GM23338 (cell line): ENCODE measurements at regions not wholly inside any gene's neighbourhood (a gene's known extent, or its start where the extent isn't known, plus 50 kb on each side); places are given as distances from the start of the nearest gene placed in this dataset.

Experiments
- ATAC-seq: fragments of 200-7000 bp; cut with Tn5 transposase; 3 replicates; pipeline ENCODE4 v1.9.1; 2020
- DNase-seq: peaks from one replicate; pipeline ENCODE4 v3.0.0-alpha.2; 2015; ENCODE audit warnings: low spot score
- H2AFZ ChIP-seq: fragments of 200-600 bp; sonication (generic); 2 replicates; pipeline ENCODE4 v1.8.0; 2016; ENCODE audit warnings: antibody characterized with exemption, mild to moderate bottlenecking, moderate library complexity
- H3F3A ChIP-seq: fragments of 200-600 bp; sonication (generic); replicated peaks from 2 replicates; pipeline ENCODE4 v1.8.0; 2017; ENCODE audit warnings: antibody characterized with exemption, mixed run types, low read depth
- H3K27ac ChIP-seq: fragments of 200-600 bp; sonication (generic); 2 replicates; pipeline ENCODE4 v1.6.1; 2016; ENCODE audit warnings: low read depth
- H3K27me3 ChIP-seq: fragments of 200-600 bp; sonication (generic); 2 replicates; pipeline ENCODE4 v1.8.0; 2016; ENCODE audit warnings: mild to moderate bottlenecking, mixed run types, moderate library complexity; ENCODE audit not compliant: insufficient read depth
- H3K36me3 ChIP-seq: fragments of 200-600 bp; sonication (generic); 2 replicates; pipeline ENCODE4 v1.8.0; 2016; ENCODE audit warnings: mild to moderate bottlenecking; ENCODE audit not compliant: insufficient read depth
- H3K4me1 ChIP-seq: fragments of 200-600 bp; sonication (generic); 2 replicates; pipeline ENCODE4 v1.8.0; 2016; ENCODE audit warnings: mild to moderate bottlenecking, moderate library complexity; ENCODE audit not compliant: insufficient read depth
- H3K4me2 ChIP-seq: fragments of 200-600 bp; sonication (generic); 2 replicates; pipeline ENCODE4 v1.7.1; 2017; ENCODE audit warnings: mixed run types
- H3K4me3 ChIP-seq: fragments of 200-600 bp; sonication (generic); 2 replicates; pipeline ENCODE4 v1.6.1; 2016; ENCODE audit warnings: mixed run types
- H3K79me2 ChIP-seq: fragments of 200-600 bp; sonication (generic); replicated peaks from 2 replicates; pipeline ENCODE4 v1.8.0; 2017; ENCODE audit warnings: mild to moderate bottlenecking; ENCODE audit not compliant: insufficient read depth
- H3K9me2 ChIP-seq: fragments of 200-600 bp; sonication (generic); 2 replicates; pipeline ENCODE4 v1.8.0; 2017; ENCODE audit not compliant: insufficient read depth
- H4K20me1 ChIP-seq: fragments of 200-600 bp; sonication (generic); replicated peaks from 2 replicates; pipeline ENCODE4 v1.8.0; 2017; ENCODE audit warnings: mild to moderate bottlenecking; ENCODE audit not compliant: insufficient read depth
- H3K27ac Mint-ChIP-seq: 2 replicates; pipeline ENCODE4 v1.8.0; 2020; ENCODE audit warnings: inconsistent platforms, mild to moderate bottlenecking, moderate library complexity, mixed read lengths
- H3K27me3 Mint-ChIP-seq: 3 replicates; pipeline ENCODE4 v1.8.0; 2022; ENCODE audit warnings: low read depth, mild to moderate bottlenecking, moderate library complexity, mixed read lengths, inconsistent platforms; ENCODE audit not compliant: insufficient read depth, poor library complexity
- H3K36me3 Mint-ChIP-seq: 3 replicates; pipeline ENCODE4 v1.8.0; 2021; ENCODE audit warnings: low read depth, mild to moderate bottlenecking, inconsistent platforms, moderate library complexity, mixed read lengths
- H3K4me1 Mint-ChIP-seq: 3 replicates; pipeline ENCODE4 v1.8.0; 2020; ENCODE audit warnings: mild to moderate bottlenecking, inconsistent platforms, mixed read lengths
- H3K4me3 Mint-ChIP-seq: 3 replicates; pipeline ENCODE4 v1.8.0; 2021; ENCODE audit warnings: moderate library complexity, mild to moderate bottlenecking, inconsistent platforms, mixed read lengths
- H3K9me3 Mint-ChIP-seq: 3 replicates; pipeline ENCODE4 v1.8.0; 2020; ENCODE audit warnings: moderate library complexity, mild to moderate bottlenecking, inconsistent platforms, mixed read lengths
- CREB1 ChIP-seq: fragments of 250-450 bp; sonication (Bioruptor Pico); IDR thresholded peaks from 2 replicates; pipeline ENCODE4 v1.5.0; 2020; ENCODE audit warnings: low read depth, mild to moderate bottlenecking, moderate library complexity
- EZH2 ChIP-seq: fragments of 200-600 bp; sonication (generic); IDR thresholded peaks from one replicate; pipeline ENCODE4 v1.8.0; 2017; ENCODE audit warnings: antibody characterized with exemption, mild to moderate bottlenecking, low read depth; ENCODE audit not compliant: unreplicated experiment
- EZH2phosphoT487 ChIP-seq: fragments of 200-600 bp; sonication (generic); IDR thresholded peaks from one replicate; pipeline ENCODE4 v1.8.1; 2018; ENCODE audit warnings: antibody characterized with exemption; ENCODE audit not compliant: unreplicated experiment
- JUNB ChIP-seq: IDR thresholded peaks from one replicate; pipeline ENCODE4 v1.6.1; 2016; ENCODE audit warnings: antibody characterized with exemption; ENCODE audit not compliant: unreplicated experiment
- NANOG ChIP-seq: IDR thresholded peaks from 2 replicates; pipeline ENCODE4 v1.6.1; 2016; ENCODE audit warnings: antibody characterized with exemption, borderline replicate concordance
- POLR2AphosphoS5 ChIP-seq: IDR thresholded peaks from 2 replicates; pipeline ENCODE4 v1.6.1; 2016; ENCODE audit warnings: antibody characterized with exemption, low read depth
- STAT1 ChIP-seq: IDR thresholded peaks from one replicate; pipeline ENCODE4 v1.6.1; 2016; ENCODE audit warnings: antibody characterized with exemption; ENCODE audit not compliant: unreplicated experiment
- ZNF114 ChIP-seq: fragments of 250-450 bp; sonication (Bioruptor Pico); IDR thresholded peaks from 2 replicates; pipeline ENCODE4 v1.5.0; 2020; ENCODE audit warnings: mild to moderate bottlenecking, moderate library complexity
- ZNF331 ChIP-seq: fragments of 250-450 bp; sonication (Bioruptor Pico); IDR thresholded peaks from 2 replicates; pipeline ENCODE4 v1.5.0; 2020; ENCODE audit warnings: low read depth, mild to moderate bottlenecking, moderate library complexity
- TF ChIP-seq, protein P1 (sequence below): IDR thresholded peaks from one replicate; pipeline ENCODE4 v1.6.1; 2018; ENCODE audit warnings: antibody characterized with exemption; ENCODE audit not compliant: unreplicated experiment
- TF ChIP-seq, protein P2 (sequence below): fragments of 250-450 bp; sonication (Bioruptor Pico); IDR thresholded peaks from 2 replicates; pipeline ENCODE4 v1.5.0; 2020; ENCODE audit warnings: mild to moderate bottlenecking, moderate library complexity
- TF ChIP-seq, protein P3 (sequence below): IDR thresholded peaks from 2 replicates; pipeline ENCODE4 v1.6.1; 2016; ENCODE audit warnings: antibody characterized with exemption
- TF ChIP-seq, protein P4 (sequence below), 2 experiments: fragments of 200-600 bp in 1 of 2; sonication (generic) in 1 of 2; conservative IDR thresholded peaks; 2 replicates each; pipeline versions ENCODE4 v1.5.1 to v1.6.1; 2016 to 2017; ENCODE audit warnings: antibody characterized with exemption in 2 of 2, low read depth in 2 of 2, mild to moderate bottlenecking in 2 of 2, moderate library complexity in 1 of 2

DNA sequence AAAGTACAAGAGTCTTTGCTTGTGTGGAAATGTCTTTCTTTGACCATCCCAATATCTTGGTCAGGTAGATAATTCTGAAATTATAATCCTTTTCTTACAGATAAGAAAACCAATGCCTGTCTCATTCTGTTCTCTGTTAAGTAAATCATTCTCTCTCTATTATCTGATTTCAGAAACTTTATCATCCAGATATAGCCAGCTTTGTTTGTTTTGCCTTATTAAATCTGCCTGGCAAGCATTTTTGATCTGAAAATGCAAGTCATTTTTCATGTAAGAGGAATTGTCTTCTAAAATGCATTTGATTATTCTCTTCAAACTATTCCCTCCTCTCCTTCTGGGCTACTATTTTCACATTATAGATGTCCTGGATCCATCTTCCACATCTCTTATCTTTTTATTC, 625.5 kb downstream of the CCDC171 start:
- ATAC-seq (no peak), DNase-seq (no peak)
- TF ChIP-seq, protein P1, sequence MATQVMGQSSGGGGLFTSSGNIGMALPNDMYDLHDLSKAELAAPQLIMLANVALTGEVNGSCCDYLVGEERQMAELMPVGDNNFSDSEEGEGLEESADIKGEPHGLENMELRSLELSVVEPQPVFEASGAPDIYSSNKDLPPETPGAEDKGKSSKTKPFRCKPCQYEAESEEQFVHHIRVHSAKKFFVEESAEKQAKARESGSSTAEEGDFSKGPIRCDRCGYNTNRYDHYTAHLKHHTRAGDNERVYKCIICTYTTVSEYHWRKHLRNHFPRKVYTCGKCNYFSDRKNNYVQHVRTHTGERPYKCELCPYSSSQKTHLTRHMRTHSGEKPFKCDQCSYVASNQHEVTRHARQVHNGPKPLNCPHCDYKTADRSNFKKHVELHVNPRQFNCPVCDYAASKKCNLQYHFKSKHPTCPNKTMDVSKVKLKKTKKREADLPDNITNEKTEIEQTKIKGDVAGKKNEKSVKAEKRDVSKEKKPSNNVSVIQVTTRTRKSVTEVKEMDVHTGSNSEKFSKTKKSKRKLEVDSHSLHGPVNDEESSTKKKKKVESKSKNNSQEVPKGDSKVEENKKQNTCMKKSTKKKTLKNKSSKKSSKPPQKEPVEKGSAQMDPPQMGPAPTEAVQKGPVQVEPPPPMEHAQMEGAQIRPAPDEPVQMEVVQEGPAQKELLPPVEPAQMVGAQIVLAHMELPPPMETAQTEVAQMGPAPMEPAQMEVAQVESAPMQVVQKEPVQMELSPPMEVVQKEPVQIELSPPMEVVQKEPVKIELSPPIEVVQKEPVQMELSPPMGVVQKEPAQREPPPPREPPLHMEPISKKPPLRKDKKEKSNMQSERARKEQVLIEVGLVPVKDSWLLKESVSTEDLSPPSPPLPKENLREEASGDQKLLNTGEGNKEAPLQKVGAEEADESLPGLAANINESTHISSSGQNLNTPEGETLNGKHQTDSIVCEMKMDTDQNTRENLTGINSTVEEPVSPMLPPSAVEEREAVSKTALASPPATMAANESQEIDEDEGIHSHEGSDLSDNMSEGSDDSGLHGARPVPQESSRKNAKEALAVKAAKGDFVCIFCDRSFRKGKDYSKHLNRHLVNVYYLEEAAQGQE: no peak
- TF ChIP-seq ZNF331 (no peak), EZH2 (no peak), ZNF114 (CRISPR knock-in tag) (no peak), EZH2phosphoT487 (no peak), STAT1 (no peak), NANOG (no peak), CREB1 (CRISPR knock-in tag) (no peak), POLR2AphosphoS5 (no peak), JUNB (no peak)
- TF ChIP-seq, protein P2, sequence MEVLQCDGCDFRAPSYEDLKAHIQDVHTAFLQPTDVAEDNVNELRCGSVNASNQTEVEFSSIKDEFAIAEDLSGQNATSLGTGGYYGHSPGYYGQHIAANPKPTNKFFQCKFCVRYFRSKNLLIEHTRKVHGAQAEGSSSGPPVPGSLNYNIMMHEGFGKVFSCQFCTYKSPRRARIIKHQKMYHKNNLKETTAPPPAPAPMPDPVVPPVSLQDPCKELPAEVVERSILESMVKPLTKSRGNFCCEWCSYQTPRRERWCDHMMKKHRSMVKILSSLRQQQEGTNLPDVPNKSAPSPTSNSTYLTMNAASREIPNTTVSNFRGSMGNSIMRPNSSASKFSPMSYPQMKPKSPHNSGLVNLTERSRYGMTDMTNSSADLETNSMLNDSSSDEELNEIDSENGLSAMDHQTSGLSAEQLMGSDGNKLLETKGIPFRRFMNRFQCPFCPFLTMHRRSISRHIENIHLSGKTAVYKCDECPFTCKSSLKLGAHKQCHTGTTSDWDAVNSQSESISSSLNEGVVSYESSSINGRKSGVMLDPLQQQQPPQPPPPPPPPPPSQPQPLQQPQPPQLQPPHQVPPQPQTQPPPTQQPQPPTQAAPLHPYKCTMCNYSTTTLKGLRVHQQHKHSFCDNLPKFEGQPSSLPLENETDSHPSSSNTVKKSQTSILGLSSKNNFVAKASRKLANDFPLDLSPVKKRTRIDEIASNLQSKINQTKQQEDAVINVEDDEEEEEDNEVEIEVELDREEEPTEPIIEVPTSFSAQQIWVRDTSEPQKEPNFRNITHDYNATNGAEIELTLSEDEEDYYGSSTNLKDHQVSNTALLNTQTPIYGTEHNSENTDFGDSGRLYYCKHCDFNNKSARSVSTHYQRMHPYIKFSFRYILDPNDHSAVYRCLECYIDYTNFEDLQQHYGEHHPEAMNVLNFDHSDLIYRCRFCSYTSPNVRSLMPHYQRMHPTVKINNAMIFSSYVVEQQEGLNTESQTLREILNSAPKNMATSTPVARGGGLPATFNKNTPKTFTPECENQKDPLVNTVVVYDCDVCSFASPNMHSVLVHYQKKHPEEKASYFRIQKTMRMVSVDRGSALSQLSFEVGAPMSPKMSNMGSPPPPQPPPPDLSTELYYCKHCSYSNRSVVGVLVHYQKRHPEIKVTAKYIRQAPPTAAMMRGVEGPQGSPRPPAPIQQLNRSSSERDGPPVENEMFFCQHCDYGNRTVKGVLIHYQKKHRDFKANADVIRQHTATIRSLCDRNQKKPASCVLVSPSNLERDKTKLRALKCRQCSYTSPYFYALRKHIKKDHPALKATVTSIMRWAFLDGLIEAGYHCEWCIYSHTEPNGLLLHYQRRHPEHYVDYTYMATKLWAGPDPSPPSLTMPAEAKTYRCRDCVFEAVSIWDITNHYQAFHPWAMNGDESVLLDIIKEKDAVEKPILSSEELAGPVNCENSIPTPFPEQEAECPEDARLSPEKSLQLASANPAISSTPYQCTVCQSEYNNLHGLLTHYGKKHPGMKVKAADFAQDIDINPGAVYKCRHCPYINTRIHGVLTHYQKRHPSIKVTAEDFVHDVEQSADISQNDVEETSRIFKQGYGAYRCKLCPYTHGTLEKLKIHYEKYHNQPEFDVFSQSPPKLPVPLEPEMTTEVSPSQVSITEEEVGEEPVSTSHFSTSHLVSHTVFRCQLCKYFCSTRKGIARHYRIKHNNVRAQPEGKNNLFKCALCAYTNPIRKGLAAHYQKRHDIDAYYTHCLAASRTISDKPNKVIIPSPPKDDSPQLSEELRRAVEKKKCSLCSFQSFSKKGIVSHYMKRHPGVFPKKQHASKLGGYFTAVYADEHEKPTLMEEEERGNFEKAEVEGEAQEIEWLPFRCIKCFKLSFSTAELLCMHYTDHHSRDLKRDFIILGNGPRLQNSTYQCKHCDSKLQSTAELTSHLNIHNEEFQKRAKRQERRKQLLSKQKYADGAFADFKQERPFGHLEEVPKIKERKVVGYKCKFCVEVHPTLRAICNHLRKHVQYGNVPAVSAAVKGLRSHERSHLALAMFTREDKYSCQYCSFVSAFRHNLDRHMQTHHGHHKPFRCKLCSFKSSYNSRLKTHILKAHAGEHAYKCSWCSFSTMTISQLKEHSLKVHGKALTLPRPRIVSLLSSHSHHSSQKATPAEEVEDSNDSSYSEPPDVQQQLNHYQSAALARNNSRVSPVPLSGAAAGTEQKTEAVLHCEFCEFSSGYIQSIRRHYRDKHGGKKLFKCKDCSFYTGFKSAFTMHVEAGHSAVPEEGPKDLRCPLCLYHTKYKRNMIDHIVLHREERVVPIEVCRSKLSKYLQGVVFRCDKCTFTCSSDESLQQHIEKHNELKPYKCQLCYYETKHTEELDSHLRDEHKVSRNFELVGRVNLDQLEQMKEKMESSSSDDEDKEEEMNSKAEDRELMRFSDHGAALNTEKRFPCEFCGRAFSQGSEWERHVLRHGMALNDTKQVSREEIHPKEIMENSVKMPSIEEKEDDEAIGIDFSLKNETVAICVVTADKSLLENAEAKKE (CRISPR knock-in tag): no peak
- TF ChIP-seq, protein P3, sequence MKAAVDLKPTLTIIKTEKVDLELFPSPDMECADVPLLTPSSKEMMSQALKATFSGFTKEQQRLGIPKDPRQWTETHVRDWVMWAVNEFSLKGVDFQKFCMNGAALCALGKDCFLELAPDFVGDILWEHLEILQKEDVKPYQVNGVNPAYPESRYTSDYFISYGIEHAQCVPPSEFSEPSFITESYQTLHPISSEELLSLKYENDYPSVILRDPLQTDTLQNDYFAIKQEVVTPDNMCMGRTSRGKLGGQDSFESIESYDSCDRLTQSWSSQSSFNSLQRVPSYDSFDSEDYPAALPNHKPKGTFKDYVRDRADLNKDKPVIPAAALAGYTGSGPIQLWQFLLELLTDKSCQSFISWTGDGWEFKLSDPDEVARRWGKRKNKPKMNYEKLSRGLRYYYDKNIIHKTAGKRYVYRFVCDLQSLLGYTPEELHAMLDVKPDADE: no peak
- TF ChIP-seq, protein P4, sequence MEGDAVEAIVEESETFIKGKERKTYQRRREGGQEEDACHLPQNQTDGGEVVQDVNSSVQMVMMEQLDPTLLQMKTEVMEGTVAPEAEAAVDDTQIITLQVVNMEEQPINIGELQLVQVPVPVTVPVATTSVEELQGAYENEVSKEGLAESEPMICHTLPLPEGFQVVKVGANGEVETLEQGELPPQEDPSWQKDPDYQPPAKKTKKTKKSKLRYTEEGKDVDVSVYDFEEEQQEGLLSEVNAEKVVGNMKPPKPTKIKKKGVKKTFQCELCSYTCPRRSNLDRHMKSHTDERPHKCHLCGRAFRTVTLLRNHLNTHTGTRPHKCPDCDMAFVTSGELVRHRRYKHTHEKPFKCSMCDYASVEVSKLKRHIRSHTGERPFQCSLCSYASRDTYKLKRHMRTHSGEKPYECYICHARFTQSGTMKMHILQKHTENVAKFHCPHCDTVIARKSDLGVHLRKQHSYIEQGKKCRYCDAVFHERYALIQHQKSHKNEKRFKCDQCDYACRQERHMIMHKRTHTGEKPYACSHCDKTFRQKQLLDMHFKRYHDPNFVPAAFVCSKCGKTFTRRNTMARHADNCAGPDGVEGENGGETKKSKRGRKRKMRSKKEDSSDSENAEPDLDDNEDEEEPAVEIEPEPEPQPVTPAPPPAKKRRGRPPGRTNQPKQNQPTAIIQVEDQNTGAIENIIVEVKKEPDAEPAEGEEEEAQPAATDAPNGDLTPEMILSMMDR (conservative IDR thresholded peaks at IDR 0.05; ENCODE audit: low read depth in 2 of 2): no peak
- Mint-ChIP-seq H3K9me3 (no peaks in the 10 kb centered on the region), H3K27me3 (no peaks in the 10 kb centered on the region), H3K36me3 (no peaks in the 10 kb centered on the region), H3K27ac (no peak overlapping the region), H3K4me3 (no peak overlapping the region), H3K4me1 (no peaks in the 10 kb centered on the region)
- Histone ChIP-seq H4K20me1 (no peaks in the 10 kb centered on the region), H3K4me3 (no peak overlapping the region), H3K27me3 (no peaks in the 10 kb centered on the region), H3K4me1 (no peaks in the 10 kb centered on the region), H3K9me2 (no peaks in the 10 kb centered on the region), H3K27ac (no peak overlapping the region), H3K79me2 (no peaks in the 10 kb centered on the region), H3K4me2 (no peak overlapping the region), H3F3A (no peaks in the 10 kb centered on the region), H3K36me3 (no peaks in the 10 kb centered on the region), H2AFZ (no peak overlapping the region)
